LNCaP clone FGC (cell line): ENCODE measurements at regions not wholly inside any gene's neighbourhood (a gene's known extent, or its start where the extent isn't known, plus 50 kb on each side); places are given as distances from the start of the nearest gene placed in this dataset.

Experiments used
- DNase-seq: peaks from one replicate; pipeline ENCODE4 v3.0.0-alpha.2; 2011; ENCODE audit warnings: low read depth
- H3K4me3 ChIP-seq: 2 replicates; pipeline ENCODE4 v1.5.1; 2011; ENCODE audit warnings: mild to moderate bottlenecking, low read depth, low read length, control low read depth
- CTCF ChIP-seq: IDR thresholded peaks from 2 replicates; pipeline ENCODE4 v1.5.1; 2012; ENCODE audit warnings: mild to moderate bottlenecking; ENCODE audit not compliant: control insufficient read depth, insufficient read depth; ENCODE audit errors: extremely low read depth

- TF ChIP-seq CTCF = no peak
- no peak for DNase-seq
- no peak overlapping the region for H3K4me3 ChIP-seq
These were observed 52.2 kb upstream of the ACKR3 start for GRCh38 chr2:236517251-236518031.
